Fibroblast of lung (primary cell): ENCODE measurements at regions not wholly inside any gene's neighbourhood (a gene's known extent, or its start where the extent isn't known, plus 50 kb on each side); places are given as distances from the start of the nearest gene placed in this dataset.

ENCODE experiments used
- CTCF ChIP-seq, 2 donors: IDR thresholded peaks in 1 of 2; conservative IDR thresholded peaks in 1 of 2; 1 replicate in 1 of 2; 2 replicates in 1 of 2; pipeline ENCODE4 v1.5.1; 2011 to 2012; ENCODE audit warnings: low read length in 2 of 2, control low read depth in 1 of 2, inconsistent platforms in 1 of 2, low read depth in 1 of 2, mild to moderate bottlenecking in 1 of 2
- EZH2 ChIP-seq: IDR thresholded peaks from 2 replicates; pipeline ENCODE4 v1.5.1; 2012; ENCODE audit warnings: low read length, control low read depth, mild to moderate bottlenecking; ENCODE audit errors: missing control alignments

DNA sequence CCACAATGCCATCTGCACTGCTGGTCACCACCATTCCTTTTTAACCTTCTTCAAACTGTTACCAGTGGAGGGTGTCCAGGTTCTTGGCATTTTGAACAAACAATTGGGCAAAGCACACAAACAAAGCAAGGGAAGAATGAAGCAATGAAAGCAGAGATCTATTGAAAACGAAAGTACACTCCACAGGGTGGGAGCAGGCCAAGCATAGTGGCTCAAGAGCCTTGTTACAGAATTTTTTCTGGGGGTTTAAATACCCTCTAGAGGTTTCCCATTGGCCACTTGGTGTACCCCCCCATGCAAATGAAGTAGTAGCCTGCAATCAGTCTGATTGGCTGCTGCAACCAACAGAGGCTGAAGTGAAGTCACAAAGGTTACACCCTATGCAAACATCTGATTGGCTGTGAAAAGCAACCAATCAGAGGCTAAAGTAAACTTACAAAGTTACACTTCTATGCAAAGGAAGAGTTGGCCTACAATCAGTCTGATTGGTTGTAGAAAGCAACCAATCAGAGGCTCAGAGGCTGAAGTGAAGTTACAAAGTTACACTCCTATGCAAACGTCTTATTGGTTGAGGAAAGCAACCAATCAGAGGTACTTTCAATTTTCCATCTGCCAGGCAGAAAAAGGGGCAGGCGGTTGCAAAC lies 103.2 kb upstream of the WAC start:
- no peak for TF ChIP-seq EZH2
- TF ChIP-seq CTCF (conservative IDR thresholded peaks at IDR 0.05 in 1 of 2, IDR thresholded peaks at IDR 0.05 in 1 of 2; ENCODE audit: low read depth in 1 of 2, low read length in 2 of 2): no peak
